Tibial artery (tissue), 4 donors: ENCODE measurements at regions not wholly inside any gene's neighbourhood (a gene's known extent, or its start where the extent isn't known, plus 50 kb on each side); places are given as distances from the start of the nearest gene placed in this dataset.

ENCODE experiments used
- DNase-seq, 2 donors: peaks; one replicate each; pipeline ENCODE4 v3.0.0-alpha.2; 2019
- H3K27ac ChIP-seq, 2 donors: fragments of 200-600 bp; sonication (generic) in 1 of 2; 1 replicate in 1 of 2; 2 replicates in 1 of 2; pipeline ENCODE4 v1.5.1; 2018 to 2019; ENCODE audit warnings: mild to moderate bottlenecking in 1 of 2
- H3K27me3 ChIP-seq, 2 donors: fragments of 200-600 bp; sonication (generic) in 1 of 2; one replicate each; pipeline versions ENCODE4 v1.5.1 to v1.6.0; 2016 to 2019
- H3K36me3 ChIP-seq, 3 donors: fragments of 200-600 bp; sonication (generic) in 2 of 3; one replicate each; pipeline ENCODE4 v1.5.1; 2016 to 2019; ENCODE audit warnings: mild to moderate bottlenecking in 2 of 3
- H3K4me1 ChIP-seq, 4 donors: fragments of 200-600 bp; sonication (generic) in 2 of 4; 1 replicate in 3 of 4; 2 replicates in 1 of 4; pipeline ENCODE4 v1.5.1; 2016 to 2019
- H3K4me3 ChIP-seq, 2 donors: fragments of 200-600 bp; sonication (generic) in 1 of 2; 1 replicate in 1 of 2; 2 replicates in 1 of 2; pipeline ENCODE4 v1.5.1; 2018 to 2019; ENCODE audit warnings: mild to moderate bottlenecking in 2 of 2
- H3K9me3 ChIP-seq, 3 donors: fragments of 200-600 bp; sonication (generic) in 1 of 3; one replicate each; pipeline ENCODE4 v1.5.1; 2016 to 2019
- CTCF ChIP-seq, 2 experiments: fragments of 200-600 bp in 1 of 2; fragments of 450-650 bp in 1 of 2; IDR thresholded peaks; one replicate each; pipeline ENCODE4 v1.5.1; 2017 to 2019; ENCODE audit warnings: antibody characterized with exemption in 2 of 2, mild to moderate bottlenecking in 1 of 2, moderate library complexity in 1 of 2
- intact Hi-C: fragments of 100-400 bp; cut with DNase I; formaldehyde crosslinking; loops from one replicate; pipeline ENCODE4 v1.15.0; 2023; ENCODE audit warnings: low total_unique reads

- TF ChIP-seq CTCF (IDR thresholded peaks at IDR 0.05): no peak
- H3K27ac ChIP-seq: no peak overlapping the region
- DNase-seq: no peak
- H3K9me3 ChIP-seq: no peaks in the 10 kb centered on the region
- H3K27me3 ChIP-seq: no peaks in the 10 kb centered on the region
- intact Hi-C loops: no loop called here
- peaks cover 0 to 8% (median 3%) of the 10 kb centered on the region in 4 donors for H3K4me1 ChIP-seq
- H3K4me3 ChIP-seq: no peak overlapping the region
- H3K36me3 ChIP-seq: no peaks in the 10 kb centered on the region
Observed at GRCh38 chr14:31961896-31962295, 115.2 kb upstream of the ARHGAP5 start.

- H3K36me3 ChIP-seq: no peaks in the 10 kb centered on the region
- no peak overlapping the region for H3K4me3 ChIP-seq
- TF ChIP-seq CTCF (IDR thresholded peaks at IDR 0.05): no peak
- H3K9me3 ChIP-seq: no peaks in the 10 kb centered on the region
- H3K27me3 ChIP-seq: no peaks in the 10 kb centered on the region
- H3K4me1 ChIP-seq: peaks cover 0 to 11% (median 4%) of the 10 kb centered on the region in 4 donors
- intact Hi-C loops: no loop called here
- H3K27ac ChIP-seq: no peak overlapping the region
- no peak for DNase-seq
Observed at GRCh38 chr14:31962920-31963319, 114.2 kb upstream of the ARHGAP5 start.

- no peak for DNase-seq
- no peaks in the 10 kb centered on the region for H3K27me3 ChIP-seq
- intact Hi-C loops: no loop called here
- no peak overlapping the region for H3K27ac ChIP-seq
- H3K4me3 ChIP-seq: no peak overlapping the region
- no peaks in the 10 kb centered on the region for H3K36me3 ChIP-seq
- H3K4me1 ChIP-seq: peaks cover 0 to 13% (median 5%) of the 10 kb centered on the region in 4 donors
- no peak for TF ChIP-seq CTCF (IDR thresholded peaks at IDR 0.05)
- no peaks in the 10 kb centered on the region for H3K9me3 ChIP-seq
Observed at GRCh38 chr14:31963587-31963986, 113.5 kb upstream of the ARHGAP5 start.

GRCh38 chr14:31964490-31964889, 112.6 kb upstream of the ARHGAP5 start:
- H3K4me1 ChIP-seq: peaks cover 0 to 19% (median 7%) of the 10 kb centered on the region in 4 donors
- no peaks in the 10 kb centered on the region for H3K36me3 ChIP-seq
- H3K4me3 ChIP-seq: no peak overlapping the region
- no peak overlapping the region for H3K27ac ChIP-seq
- intact Hi-C loops: no loop called here
- H3K27me3 ChIP-seq: no peaks in the 10 kb centered on the region
- H3K9me3 ChIP-seq: no peaks in the 10 kb centered on the region
- TF ChIP-seq CTCF (IDR thresholded peaks at IDR 0.05): no peak
- no peak for DNase-seq

- DNase-seq: peak in 1 of 2 donors; percentile 30
- Histone ChIP-seq H3K27me3 (no peaks in the 10 kb centered on the region), H3K4me3 (no peak overlapping the region), H3K9me3 (no peaks in the 10 kb centered on the region), H3K36me3 (no peaks in the 10 kb centered on the region), H3K4me1 (peaks cover 0 to 19% (median 7%) of the 10 kb centered on the region in 4 donors), H3K27ac (no peak overlapping the region)
- intact Hi-C loops: no loop called here
- no peak for TF ChIP-seq CTCF (IDR thresholded peaks at IDR 0.05)
Observed at GRCh38 chr14:31965071-31965734, 111.9 kb upstream of the ARHGAP5 start.
